ENCODE measurements at regions not wholly inside any gene's neighbourhood (a gene's known extent, or its start where the extent isn't known, plus 50 kb on each side); places are given as distances from the start of the nearest gene placed in this dataset.

DNA sequence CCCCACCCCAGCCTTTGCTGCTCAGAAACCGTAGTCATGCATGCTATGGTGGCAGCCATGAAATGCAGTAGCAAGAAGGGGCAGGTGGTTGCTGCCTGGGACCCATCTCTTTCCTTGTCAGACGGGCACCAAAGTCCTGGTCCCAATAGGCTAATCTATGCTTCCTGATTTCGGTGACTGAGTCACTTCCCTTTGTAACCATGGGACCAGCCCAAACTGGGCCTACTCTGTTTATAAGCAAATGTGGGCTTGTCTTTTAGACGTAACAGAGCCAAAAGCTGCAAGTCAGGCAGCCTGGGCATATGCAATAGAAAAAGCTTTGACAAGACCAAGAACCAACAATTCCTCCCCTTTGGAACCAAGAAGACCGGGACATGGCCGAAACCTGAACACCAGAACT lies 99.1 kb upstream of the RBBP6 start:
- H3K4me1 ChIP-seq (replicated peaks in 1 of 4; ENCODE audit: control insufficient read depth in 3 of 4, insufficient read depth in 4 of 4, low read length in 3 of 4): no peaks in the 10 kb centered on the region; a peak in 2 of 7 replicates
- no peak overlapping the region for H4K91ac ChIP-seq (replicated peaks; ENCODE audit: insufficient read length, low read length)
- H4K20me1 ChIP-seq (replicated peaks in 1 of 2; ENCODE audit: control insufficient read depth in 1 of 2, insufficient read depth in 2 of 2, low read length in 2 of 2): no peaks in the 10 kb centered on the region
- no peak overlapping the region for H3K18ac ChIP-seq (ENCODE audit: extremely low read depth, low read length)
- no peaks in the 10 kb centered on the region for H3K79me1 ChIP-seq (ENCODE audit: low read depth, low read length)
- no peaks in the 10 kb centered on the region for H3K36me3 ChIP-seq (ENCODE audit: control insufficient read depth in 2 of 4, insufficient read depth in 4 of 4, low read length in 3 of 4)
- H3K27ac ChIP-seq (ENCODE audit: low read depth, low read length): no peak overlapping the region
- no peak overlapping the region for H3K14ac ChIP-seq (ENCODE audit: insufficient read length)
- H3K23me2 ChIP-seq (ENCODE audit: low read depth, low read length): no peaks in the 10 kb centered on the region
- ChIA-PET CTCF (ENCODE audit: partially characterized antibody) (interaction anchor here (0.6 kb wide), 1 partner anchor 187 kb away, joined by 3 read pairs; no protein-coding TSS in a partner anchor), POLR2A (ENCODE audit: partially characterized antibody) (no interaction called here)
- no peak overlapping the region for H3K23ac ChIP-seq (ENCODE audit: insufficient read length)
- no peak overlapping the region for H4K8ac ChIP-seq (ENCODE audit: extremely low read depth, insufficient read depth, low read length)
- no peaks in the 10 kb centered on the region; a peak in 1 of 7 replicates for H3K27me3 ChIP-seq (replicated peaks in 1 of 4; ENCODE audit: control insufficient read depth in 3 of 4, extremely low read depth in 1 of 4, insufficient read depth in 3 of 4, low read length in 3 of 4)
- H2BK120ac ChIP-seq (replicated peaks; ENCODE audit: low read depth, low read length): no peak overlapping the region
- H2BK15ac ChIP-seq (ENCODE audit: low read length): no peak overlapping the region
- no peak overlapping the region for H2BK5ac ChIP-seq (ENCODE audit: low read depth, low read length)
- H2BK20ac ChIP-seq (ENCODE audit: low read length): no peak overlapping the region
- no peak overlapping the region for H4K5ac ChIP-seq (ENCODE audit: insufficient read length, low read depth, low read length)
- H3K56ac ChIP-seq (replicated peaks; ENCODE audit: insufficient read length, low read depth, low read length): no peak overlapping the region
- no peak overlapping the region for H3K4me3 ChIP-seq (ENCODE audit: extremely low read depth in 1 of 4, insufficient read depth in 2 of 4, low read depth in 3 of 4, low read length in 4 of 4)
- FAIRE-seq: no peak
- H3K9ac ChIP-seq (replicated peaks in 1 of 4; ENCODE audit: extremely low read depth in 1 of 4, low read depth in 3 of 4, low read length in 3 of 4): no peak overlapping the region
- H2BK12ac ChIP-seq (ENCODE audit: low read depth, low read length): no peak overlapping the region
- no peaks in the 10 kb centered on the region for H3K79me2 ChIP-seq (ENCODE audit: control insufficient read depth in 1 of 2, insufficient read depth in 2 of 2, low read length in 2 of 2)
- WGBS, 2 experiments (ENCODE audit: extremely low coverage in 1 of 2, insufficient coverage in 1 of 2, insufficient read length in 1 of 2, insufficient replicate concordance in 2 of 2, low coverage in 1 of 2, low lambda C conversion rate in 2 of 2, missing lambda C conversion rate in 1 of 2): 93% methylated on average over 4 of the region's 6 CpGs; no CpG with 5 or more reads in 1 of the 2 experiments
- H2AK5ac ChIP-seq (ENCODE audit: low read depth, low read length): no peak overlapping the region
- H3K4me2 ChIP-seq (ENCODE audit: insufficient read depth in 1 of 2, low read depth in 2 of 2, low read length in 2 of 2): no peak overlapping the region
- no peak overlapping the region for H2AFZ ChIP-seq (ENCODE audit: low read length)
- H3K4ac ChIP-seq (replicated peaks; ENCODE audit: insufficient read length, low read depth, low read length): no peak overlapping the region
- no peak for DNase-seq (ENCODE audit: low read depth in 1 of 2, low spot score in 2 of 2)
- peaks cover 9 to 12% of the 10 kb centered on the region in 2 experiments for H3K9me3 ChIP-seq (ENCODE audit: insufficient read depth in 2 of 2, low read depth in 1 of 2, low read length in 1 of 2)
- TF ChIP-seq RFX5 (IDR thresholded peaks at IDR 0.05; ENCODE audit: borderline replicate concordance, low read depth, low read length) (no peak), MAFK (IDR thresholded peaks at IDR 0.05; ENCODE audit: low read depth, low read length) (no peak), EGR1 (IDR thresholded peaks at IDR 0.05; ENCODE audit: borderline replicate concordance, low read depth, low read length) (no peak), POLR2AphosphoS5 (IDR thresholded peaks at IDR 0.05; ENCODE audit: low read depth, low read length) (no peak), NRF1 (IDR thresholded peaks at IDR 0.05; ENCODE audit: low read depth, low read length) (no peak), KDM4A (IDR thresholded peaks at IDR 0.05; ENCODE audit: low read depth, low read length, severe bottlenecking) (no peak), TAF1 (IDR thresholded peaks at IDR 0.05; ENCODE audit: low read depth, low read length) (no peak), SIX5 (IDR thresholded peaks at IDR 0.05; ENCODE audit: low read depth, low read length) (no peak), CTBP2 (IDR thresholded peaks at IDR 0.05; ENCODE audit: borderline replicate concordance, insufficient read depth, insufficient read length, low read length) (no peak)

Measured in H1 (cell line).